ENCODE measurements at regions not wholly inside any gene's neighbourhood (a gene's known extent, or its start where the extent isn't known, plus 50 kb on each side); places are given as distances from the start of the nearest gene placed in this dataset.

DNA sequence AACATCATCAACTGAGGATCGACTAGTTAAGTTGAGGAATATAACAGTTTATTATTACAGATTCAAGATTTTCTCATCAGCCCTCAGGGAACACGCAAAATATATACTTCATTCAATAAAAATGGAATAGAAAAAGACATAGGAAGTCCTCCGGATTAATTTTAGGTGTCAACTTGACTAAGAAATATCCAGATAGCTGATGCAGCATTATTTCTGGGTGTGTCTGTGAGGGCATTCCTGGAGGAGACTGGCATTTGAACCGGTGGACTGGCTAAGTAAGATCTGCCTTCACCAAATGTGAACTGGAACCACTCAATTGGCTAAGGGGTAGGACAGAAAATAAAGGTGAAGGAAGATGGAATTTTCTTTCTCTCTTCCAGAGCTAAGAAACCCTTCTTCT is 845.3 kb downstream of the SOCS6 start:
- intact Hi-C loops (cut with micrococcal nuclease), result no loop called here
- H3K36me3 ChIP-seq (ENCODE audit: control insufficient read depth in 1 of 2, insufficient read depth in 2 of 2, low read length in 2 of 2), result no peaks in the 10 kb centered on the region
- no peak for ATAC-seq
- H3K27me3 ChIP-seq (ENCODE audit: insufficient read depth, low read length), result no peaks in the 10 kb centered on the region
- ChIA-PET POLR2A (no interaction called here), RAD21 (ENCODE audit: low non-redundant PET in 1 of 2, low total read pairs in 2 of 2, uncharacterized antibody in 2 of 2, unreplicated experiment in 2 of 2) (no interaction called here), CTCF (no interaction called here)
- no peak overlapping the region for H3K4me2 ChIP-seq (ENCODE audit: low read length)
- DNase-seq (ENCODE audit: low read depth, low spot score), result no peak
- H2AFZ ChIP-seq (ENCODE audit: low read depth, low read length, poor library complexity, severe bottlenecking), result no peak overlapping the region
- H3K4me1 ChIP-seq (ENCODE audit: control insufficient read depth in 1 of 2, insufficient read depth in 2 of 2, low read length in 2 of 2), result no peaks in the 10 kb centered on the region
- H3K79me2 ChIP-seq (ENCODE audit: insufficient read depth, low read length), result no peaks in the 10 kb centered on the region
- H3K4me3 ChIP-seq (replicated peaks in 1 of 2; ENCODE audit: low read depth in 1 of 2, low read length in 2 of 2), result no peak overlapping the region
- BruUV-seq (replicated peaks), result no TSS peak
- H3K9me3 ChIP-seq (ENCODE audit: control insufficient read depth in 1 of 2, insufficient read depth in 1 of 2, low read depth in 1 of 2, low read length in 2 of 2), result peaks cover 4 to 22% of the 10 kb centered on the region in 2 experiments; a peak in 3 of 4 replicates
- H4K20me1 ChIP-seq (ENCODE audit: insufficient read depth), result no peaks in the 10 kb centered on the region
- H3K27ac ChIP-seq (ENCODE audit: low read depth, low read length), result no peak overlapping the region
- no peak for TF ChIP-seq FOSL1 (IDR thresholded peaks at IDR 0.05; ENCODE audit: low read depth)
- TF ChIP-seq EZH2phosphoT487 (IDR thresholded peaks at IDR 0.05; ENCODE audit: borderline replicate concordance), result no peak
- TF ChIP-seq, protein P1, sequence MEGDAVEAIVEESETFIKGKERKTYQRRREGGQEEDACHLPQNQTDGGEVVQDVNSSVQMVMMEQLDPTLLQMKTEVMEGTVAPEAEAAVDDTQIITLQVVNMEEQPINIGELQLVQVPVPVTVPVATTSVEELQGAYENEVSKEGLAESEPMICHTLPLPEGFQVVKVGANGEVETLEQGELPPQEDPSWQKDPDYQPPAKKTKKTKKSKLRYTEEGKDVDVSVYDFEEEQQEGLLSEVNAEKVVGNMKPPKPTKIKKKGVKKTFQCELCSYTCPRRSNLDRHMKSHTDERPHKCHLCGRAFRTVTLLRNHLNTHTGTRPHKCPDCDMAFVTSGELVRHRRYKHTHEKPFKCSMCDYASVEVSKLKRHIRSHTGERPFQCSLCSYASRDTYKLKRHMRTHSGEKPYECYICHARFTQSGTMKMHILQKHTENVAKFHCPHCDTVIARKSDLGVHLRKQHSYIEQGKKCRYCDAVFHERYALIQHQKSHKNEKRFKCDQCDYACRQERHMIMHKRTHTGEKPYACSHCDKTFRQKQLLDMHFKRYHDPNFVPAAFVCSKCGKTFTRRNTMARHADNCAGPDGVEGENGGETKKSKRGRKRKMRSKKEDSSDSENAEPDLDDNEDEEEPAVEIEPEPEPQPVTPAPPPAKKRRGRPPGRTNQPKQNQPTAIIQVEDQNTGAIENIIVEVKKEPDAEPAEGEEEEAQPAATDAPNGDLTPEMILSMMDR (IDR thresholded peaks at IDR 0.05 in 2 of 3, conservative IDR thresholded peaks at IDR 0.05 in 1 of 3; ENCODE audit: borderline replicate concordance in 1 of 3, insufficient read depth in 1 of 3, low read depth in 2 of 3, low read length in 2 of 3), result no peak
- TF ChIP-seq JUND (IDR thresholded peaks at IDR 0.05), result no peak
- no peak for TF ChIP-seq POLR2A (IDR thresholded peaks at IDR 0.05; ENCODE audit: borderline replicate concordance, extremely low read depth, insufficient read depth, insufficient read length)
- TF ChIP-seq RAD21 (IDR thresholded peaks at IDR 0.05; ENCODE audit: low read depth), result no peak
- TF ChIP-seq TCF7L2 (IDR thresholded peaks at IDR 0.05; ENCODE audit: borderline replicate concordance, extremely low read depth, insufficient read depth, insufficient read length), result no peak
- TF ChIP-seq ELF1 (IDR thresholded peaks at IDR 0.05; ENCODE audit: borderline replicate concordance, low read depth), result no peak
- TF ChIP-seq SIN3A (IDR thresholded peaks at IDR 0.05; ENCODE audit: low read depth), result no peak
- no peak for TF ChIP-seq YY1 (IDR thresholded peaks at IDR 0.05; ENCODE audit: extremely low read depth, insufficient replicate concordance, low read depth, low read length)
- no peaks in the 10 kb centered on the region for H3K9me2 ChIP-seq (ENCODE audit: insufficient read depth)
- H3K9ac ChIP-seq (ENCODE audit: low read length), result no peak overlapping the region

Measured in HCT116 (cell line).